Stomach (tissue), 8 donors: ENCODE measurements at regions not wholly inside any gene's neighbourhood (a gene's known extent, or its start where the extent isn't known, plus 50 kb on each side); places are given as distances from the start of the nearest gene placed in this dataset.

Source experiments
- DNase-seq, 2 donors: peaks; one replicate each; pipeline versions ENCODE4 v3.0.0 to v3.0.0-alpha.2; 2013 to 2019
- H3K27ac ChIP-seq, 5 donors: fragments of 200-600 bp in 4 of 5; sonication (generic) in 4 of 5; one replicate each; pipeline ENCODE4 v1.5.1; 2013 to 2019; ENCODE audit warnings: mild to moderate bottlenecking in 1 of 5, moderate library complexity in 1 of 5
- H3K27me3 ChIP-seq, 3 donors: fragments of 200-600 bp; sonication (generic); one replicate each; pipeline ENCODE4 v1.5.1; 2017 to 2019; ENCODE audit warnings: mixed run types in 1 of 3
- H3K36me3 ChIP-seq, 4 donors: fragments of 200-600 bp; sonication (generic); 1 replicate in 3 of 4; 2 replicates in 1 of 4; pipeline ENCODE4 v1.5.1; 2016 to 2019
- H3K4me1 ChIP-seq, 4 donors: fragments of 200-600 bp; sonication (generic); one replicate each; pipeline ENCODE4 v1.5.1; 2016 to 2019
- H3K4me3 ChIP-seq, 4 donors: fragments of 200-600 bp; sonication (generic) in 3 of 4; one replicate each; pipeline ENCODE4 v1.5.1; 2016 to 2019; ENCODE audit warnings: mild to moderate bottlenecking in 1 of 4
- H3K9me3 ChIP-seq, 4 donors: fragments of 200-600 bp; sonication (generic); one replicate each; pipeline ENCODE4 v1.5.1; 2016 to 2019
- CTCF ChIP-seq, 7 experiments: fragments of 450-650 bp in 4 of 7; fragments of 200-600 bp in 3 of 7; sonication (generic) in 3 of 7; IDR thresholded peaks; one replicate each; pipeline ENCODE4 v1.5.1; 2016 to 2019; ENCODE audit warnings: antibody characterized with exemption in 7 of 7, control low read depth in 2 of 7, mild to moderate bottlenecking in 1 of 7
- EP300 ChIP-seq: sonication (generic); formaldehyde crosslinking; IDR thresholded peaks from one replicate; pipeline ENCODE4 v1.6.1; 2017; ENCODE audit warnings: antibody characterized with exemption
- POLR2A ChIP-seq, 4 donors: fragments of 450-650 bp; IDR thresholded peaks; one replicate each; pipeline ENCODE4 v1.6.1; 2016; ENCODE audit warnings: antibody characterized with exemption in 4 of 4, control low read depth in 2 of 4, mild to moderate bottlenecking in 1 of 4, moderate library complexity in 1 of 4
- POLR2AphosphoS5 ChIP-seq, 3 donors: sonication (generic); formaldehyde crosslinking; IDR thresholded peaks; one replicate each; pipeline ENCODE4 v1.6.1; 2016; ENCODE audit warnings: antibody characterized with exemption in 3 of 3
- WGBS, 5 donors: extraction: QIAGEN DNeasy Blood & Tissue Kit in 3 of 5; methylation state at CpG; one replicate each; pipeline versions ENCODE4 v1.1.5 to v1.1.7; 2013 to 2018; 5-methylcytosine and 5-hydroxymethylcytosine counted together
- intact Hi-C: fragments of 100-400 bp; cut with DNase I; formaldehyde crosslinking; loops from one replicate; pipeline ENCODE4 v1.15.1; 2023; ENCODE audit warnings: low total_unique reads
- donor health status: healthy with polysubstance abuse.
- donor health status: Bipolar disorder and iron deficiency.
- donor health status: healthy.

DNA sequence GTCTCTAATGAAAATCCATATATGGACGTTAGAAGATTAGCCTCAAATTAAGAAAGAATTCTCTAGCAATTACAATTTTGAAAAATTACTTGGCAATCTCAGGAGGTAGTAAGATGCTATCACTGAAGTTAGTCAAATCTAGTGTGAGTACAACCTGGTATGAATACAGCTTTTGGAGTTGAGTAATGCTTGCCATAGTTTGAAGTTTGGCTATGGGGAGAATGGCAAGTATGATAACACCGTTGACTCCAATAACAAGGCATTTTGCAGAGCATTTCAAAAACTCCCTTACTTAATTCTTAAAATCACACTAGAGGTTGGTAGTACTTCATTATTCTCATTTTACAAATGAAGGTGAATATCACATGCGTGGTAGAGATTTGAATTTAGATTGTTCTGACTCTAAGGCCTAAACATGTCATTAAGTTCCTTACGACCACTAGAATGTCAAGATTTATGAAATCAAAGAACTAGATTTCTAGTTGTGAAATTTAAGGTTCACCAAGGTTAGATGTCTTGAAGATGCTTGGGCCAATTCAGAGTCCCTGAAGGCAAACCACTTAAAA, 355.4 kb downstream of the ETS1 start:
- no peaks in the 10 kb centered on the region for H3K9me3 ChIP-seq
- no peaks in the 10 kb centered on the region for H3K36me3 ChIP-seq
- no peaks in the 10 kb centered on the region for H3K27me3 ChIP-seq
- DNase-seq, result no peak
- TF ChIP-seq POLR2A (IDR thresholded peaks at IDR 0.05), result no peak
- no peak for TF ChIP-seq CTCF (IDR thresholded peaks at IDR 0.05)
- no peak for TF ChIP-seq POLR2AphosphoS5 (IDR thresholded peaks at IDR 0.05)
- TF ChIP-seq EP300, result no peak
- intact Hi-C loops, result no loop called here
- 82 to 95% (median 89%) methylated on average over 4 of the region's 4 CpGs for WGBS, 5 donors
- peaks cover 0 to 12% (median 0%) of the 10 kb centered on the region in 4 donors for H3K4me1 ChIP-seq
- no peak overlapping the region for H3K27ac ChIP-seq
- H3K4me3 ChIP-seq, result no peak overlapping the region

DNA sequence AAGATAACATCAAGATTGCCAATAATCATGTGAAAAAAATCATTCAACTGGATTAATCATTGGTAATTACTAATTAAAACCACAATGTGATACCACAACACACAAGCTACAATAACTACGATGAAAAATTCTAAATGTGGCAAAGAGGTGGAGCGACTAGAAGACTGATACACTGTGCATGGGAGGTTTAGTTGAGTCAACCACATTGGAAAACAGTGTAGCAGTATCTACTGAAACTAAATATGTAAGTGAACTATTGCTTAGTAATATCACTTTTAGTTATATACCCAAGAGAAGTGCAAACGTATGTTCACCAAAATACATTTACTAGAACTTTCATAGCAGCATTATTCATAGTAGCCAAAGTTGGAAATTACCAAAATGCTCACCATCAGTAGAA, 359.9 kb downstream of the ETS1 start:
- H3K4me1 ChIP-seq, result no peaks in the 10 kb centered on the region

DNA sequence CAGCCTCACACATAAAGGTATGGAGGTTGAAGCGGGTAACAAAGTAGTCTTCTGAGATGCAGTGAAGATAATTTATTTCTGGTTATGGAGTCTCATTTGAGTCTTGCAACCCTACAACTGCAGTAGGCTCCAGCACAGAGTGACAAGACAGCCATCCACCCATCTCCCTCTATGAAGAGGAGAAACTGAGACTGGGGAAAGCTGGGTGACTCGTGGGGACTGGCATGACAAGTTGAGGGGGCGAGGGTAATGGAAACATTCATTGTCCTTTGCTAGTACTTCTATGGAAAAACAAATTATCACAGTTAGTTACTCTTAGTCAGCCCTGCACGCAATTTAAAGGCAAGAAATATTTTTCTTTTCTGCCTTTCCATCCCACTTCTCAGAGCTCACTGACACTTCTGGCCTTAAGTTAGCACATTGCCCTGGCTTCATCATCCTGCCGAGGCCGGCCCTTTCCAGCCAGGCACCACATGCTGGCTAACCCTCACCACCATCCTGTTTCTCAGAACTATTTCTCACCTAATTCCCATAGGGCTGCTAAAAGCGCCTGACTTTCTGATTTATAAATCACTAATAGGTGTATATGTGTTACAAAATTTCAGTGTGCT, 361.1 kb downstream of the ETS1 start:
- H3K9me3 ChIP-seq, result no peaks in the 10 kb centered on the region
- intact Hi-C loops, result no loop called here
- no peaks in the 10 kb centered on the region for H3K4me1 ChIP-seq
- TF ChIP-seq POLR2A (IDR thresholded peaks at IDR 0.05), result no peak
- TF ChIP-seq CTCF (IDR thresholded peaks at IDR 0.05), result no peak
- TF ChIP-seq EP300, result no peak
- TF ChIP-seq POLR2AphosphoS5 (IDR thresholded peaks at IDR 0.05), result no peak
- no peak for DNase-seq
- H3K4me3 ChIP-seq, result no peak overlapping the region
- H3K27ac ChIP-seq, result no peak overlapping the region
- no peaks in the 10 kb centered on the region for H3K27me3 ChIP-seq
- H3K36me3 ChIP-seq, result no peaks in the 10 kb centered on the region
- 82 to 88% (median 84%) methylated on average over 7 of the region's 7 CpGs for WGBS, 5 donors

More for the DNA sequence above, 359.9 kb downstream of the ETS1 start:
- Histone ChIP-seq H3K9me3 (no peaks in the 10 kb centered on the region), H3K27me3 (no peaks in the 10 kb centered on the region), H3K27ac (no peak overlapping the region), H3K36me3 (no peaks in the 10 kb centered on the region), H3K4me3 (no peak overlapping the region)
- no peak for TF ChIP-seq POLR2A (IDR thresholded peaks at IDR 0.05)
- no peak for TF ChIP-seq POLR2AphosphoS5 (IDR thresholded peaks at IDR 0.05)
- no peak for TF ChIP-seq CTCF (IDR thresholded peaks at IDR 0.05)
- TF ChIP-seq EP300, result no peak
- no peak for DNase-seq
- intact Hi-C loops, result no loop called here
- WGBS, 5 donors, result 75 to 93% (median 85%) methylated on average over 3 of the region's 3 CpGs

GRCh38 chr11:128222245-128222884, 365.0 kb downstream of the ETS1 start:
- H3K4me3 ChIP-seq, result no peak overlapping the region
- intact Hi-C loops, result no loop called here
- H3K36me3 ChIP-seq, result no peaks in the 10 kb centered on the region
- TF ChIP-seq CTCF (IDR thresholded peaks at IDR 0.05), result no peak
- no peak for TF ChIP-seq EP300
- no peak for TF ChIP-seq POLR2A (IDR thresholded peaks at IDR 0.05)
- TF ChIP-seq POLR2AphosphoS5 (IDR thresholded peaks at IDR 0.05), result no peak
- H3K27me3 ChIP-seq, result no peaks in the 10 kb centered on the region
- no peaks in the 10 kb centered on the region for H3K4me1 ChIP-seq
- no peak overlapping the region for H3K27ac ChIP-seq
- no peaks in the 10 kb centered on the region for H3K9me3 ChIP-seq
- 57 to 70% (median 64%) methylated on average over 5 of the region's 5 CpGs for WGBS, 5 donors
- no peak for DNase-seq
